Epidermal melanocyte (primary cell): ENCODE measurements at regions not wholly inside any gene's neighbourhood (a gene's known extent, or its start where the extent isn't known, plus 50 kb on each side); places are given as distances from the start of the nearest gene placed in this dataset.

ENCODE experiments used
- DNase-seq: peaks from one replicate; pipeline ENCODE4 v3.0.0; 2011; ENCODE audit warnings: low spot score; ENCODE audit not compliant: insufficient read length

- DNase-seq: no peak
These were observed 619.8 kb upstream of the KCNMB2 start for GRCh38 chr3:177916461-177916860.

DNA sequence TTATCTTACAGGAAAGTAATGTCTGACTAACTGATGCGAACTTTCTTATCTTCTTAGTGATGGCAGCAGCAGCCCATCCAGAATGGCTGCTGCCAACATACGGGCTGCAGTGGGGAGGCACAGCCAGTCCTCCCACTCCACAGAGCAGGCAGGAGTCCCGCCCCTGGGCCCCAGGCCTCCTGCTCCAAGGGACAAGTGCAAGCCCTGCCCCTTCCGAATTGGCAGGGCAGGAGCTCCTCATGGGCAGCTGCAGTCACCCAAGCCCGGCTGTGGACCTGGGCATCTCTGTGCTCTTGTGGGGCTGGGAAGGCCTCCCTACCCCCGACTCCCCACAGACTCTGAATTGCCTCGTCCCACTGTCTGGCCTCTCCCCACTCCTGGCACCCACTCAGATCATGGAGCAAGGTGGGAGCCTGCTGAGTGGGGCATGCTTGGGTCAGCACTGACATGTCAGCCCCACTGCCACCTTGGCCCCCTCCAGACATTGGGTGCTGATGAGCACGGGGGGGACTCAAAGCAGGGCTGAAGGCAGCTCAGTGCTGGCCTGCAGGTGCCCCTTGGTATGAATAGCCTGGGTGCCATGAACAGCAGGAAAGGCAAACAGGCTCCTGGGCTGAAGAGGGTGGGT lies 618.9 kb upstream of the KCNMB2 start:
- DNase-seq: no peak

DNA sequence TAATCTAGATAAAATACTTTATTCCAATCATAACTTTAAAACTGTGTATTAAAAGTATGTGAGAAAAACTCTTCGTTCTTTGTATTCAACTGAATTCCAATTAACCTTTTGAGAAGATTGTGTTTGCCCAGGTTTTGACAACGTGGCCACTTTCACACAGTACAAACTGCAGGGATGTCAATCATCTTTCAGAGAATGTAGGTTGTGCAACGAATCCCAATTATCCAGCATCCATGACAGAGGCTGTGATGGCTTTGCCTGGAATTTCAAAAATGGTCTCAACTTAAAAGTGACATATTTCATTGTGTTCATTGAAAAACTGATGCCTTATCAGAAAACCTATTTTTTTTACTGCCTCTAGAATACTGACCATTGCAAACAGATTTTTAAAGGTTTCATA lies 615.1 kb upstream of the KCNMB2 start:
- no peak for DNase-seq

- no peak for DNase-seq
These were observed 612.0 kb upstream of the KCNMB2 start for GRCh38 chr3:177924261-177924660.

DNA sequence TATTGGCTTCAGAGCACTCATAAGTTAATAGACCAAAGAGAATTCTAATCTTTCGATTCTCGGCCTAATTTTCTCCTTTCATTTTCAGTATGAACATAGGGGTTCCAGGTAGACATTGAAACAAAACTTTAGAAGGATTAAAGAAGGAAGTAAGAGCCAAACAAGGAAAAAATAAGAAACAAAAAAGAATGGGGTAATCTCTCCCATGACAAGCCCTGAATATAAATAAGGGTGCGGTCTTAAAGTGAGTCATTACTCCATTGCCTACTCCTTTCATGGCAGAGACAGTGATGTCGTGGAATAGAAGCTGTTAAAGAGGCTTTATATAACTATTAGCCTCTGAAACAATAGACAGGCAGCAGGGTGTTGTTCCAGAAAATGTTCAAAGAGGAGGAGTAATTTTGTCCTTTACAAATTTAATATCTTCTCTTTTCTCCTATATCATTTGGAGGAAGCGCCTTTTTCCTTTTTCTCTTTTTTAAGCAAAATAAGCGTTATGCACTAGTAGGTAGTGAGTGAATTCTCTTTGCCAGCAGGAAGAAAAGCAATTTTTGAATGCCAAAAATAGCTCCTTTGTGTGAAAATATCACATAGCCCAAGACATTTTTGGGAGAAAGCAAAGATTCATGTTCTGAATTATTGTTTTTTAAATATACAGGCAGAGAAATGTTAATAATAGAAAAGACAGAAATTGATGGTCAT lies 607.9 kb upstream of the KCNMB2 start:
- DNase-seq: no peak

- DNase-seq: no peak
These were observed 606.9 kb upstream of the KCNMB2 start for GRCh38 chr3:177929310-177929709.

DNA sequence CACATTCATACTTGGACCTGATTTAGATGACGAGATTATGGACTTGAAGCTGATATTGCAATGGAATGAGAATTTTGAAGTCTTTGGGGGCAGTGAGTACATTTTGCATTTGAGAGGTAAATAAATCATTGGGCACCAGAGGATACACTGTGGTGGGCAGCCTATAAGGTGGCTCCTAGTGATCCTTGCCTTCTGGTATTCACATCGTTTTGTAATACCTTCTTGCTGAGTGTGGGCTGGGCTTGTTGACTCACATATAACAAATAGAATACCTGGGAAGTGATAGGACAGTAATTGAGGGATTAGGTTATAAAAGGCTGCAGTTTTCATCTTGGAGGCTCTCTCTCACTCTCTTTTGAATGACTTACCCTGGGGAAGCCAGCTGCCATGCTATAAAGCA lies 605.5 kb upstream of the KCNMB2 start:
- no peak for DNase-seq

- DNase-seq: no peak
These were observed 604.9 kb upstream of the KCNMB2 start for GRCh38 chr3:177931346-177931745.

- DNase-seq: no peak
These were observed 603.9 kb upstream of the KCNMB2 start for GRCh38 chr3:177932346-177932745.

DNA sequence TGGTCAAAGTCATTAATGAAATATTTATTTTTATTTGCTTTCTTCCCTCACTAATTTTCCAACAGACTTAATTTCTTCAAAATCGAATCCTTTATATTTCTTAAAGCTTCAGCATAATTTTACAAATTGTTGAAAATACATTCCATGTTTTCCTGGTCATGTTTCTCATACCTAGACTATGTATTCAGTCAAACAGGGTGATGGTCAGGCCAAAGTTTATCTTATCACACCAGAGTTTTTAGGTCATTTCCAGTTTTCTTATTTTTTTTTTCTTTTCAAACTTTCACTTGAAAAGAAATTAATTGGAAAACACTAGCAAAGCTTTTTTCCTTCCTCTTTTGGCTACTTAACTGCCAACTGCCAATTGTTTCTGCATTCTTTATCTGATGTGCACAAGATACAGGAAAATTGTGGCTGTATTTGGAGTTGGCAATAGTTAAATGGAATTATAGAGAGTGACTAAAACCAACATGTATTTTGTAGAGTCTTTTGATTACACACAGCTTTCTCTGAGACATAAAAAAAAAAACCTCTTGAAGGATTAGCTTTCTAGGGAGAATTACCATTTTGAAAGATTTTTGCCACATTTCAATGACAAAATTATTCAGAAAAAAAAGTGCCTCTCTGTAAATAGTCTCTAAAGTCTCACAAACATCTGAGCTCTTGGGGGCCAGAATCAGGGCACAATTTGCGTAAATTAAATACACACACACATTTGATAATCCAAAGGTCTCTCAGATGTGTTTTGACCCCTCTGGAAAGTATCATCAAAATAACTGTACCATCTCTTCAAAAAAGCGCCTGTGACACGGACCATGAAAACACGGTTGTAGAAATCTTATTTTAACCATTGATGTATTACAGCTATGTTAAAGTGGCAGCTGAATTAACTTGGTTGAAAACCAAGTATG lies 603.2 kb upstream of the KCNMB2 start:
- DNase-seq: no peak

DNA sequence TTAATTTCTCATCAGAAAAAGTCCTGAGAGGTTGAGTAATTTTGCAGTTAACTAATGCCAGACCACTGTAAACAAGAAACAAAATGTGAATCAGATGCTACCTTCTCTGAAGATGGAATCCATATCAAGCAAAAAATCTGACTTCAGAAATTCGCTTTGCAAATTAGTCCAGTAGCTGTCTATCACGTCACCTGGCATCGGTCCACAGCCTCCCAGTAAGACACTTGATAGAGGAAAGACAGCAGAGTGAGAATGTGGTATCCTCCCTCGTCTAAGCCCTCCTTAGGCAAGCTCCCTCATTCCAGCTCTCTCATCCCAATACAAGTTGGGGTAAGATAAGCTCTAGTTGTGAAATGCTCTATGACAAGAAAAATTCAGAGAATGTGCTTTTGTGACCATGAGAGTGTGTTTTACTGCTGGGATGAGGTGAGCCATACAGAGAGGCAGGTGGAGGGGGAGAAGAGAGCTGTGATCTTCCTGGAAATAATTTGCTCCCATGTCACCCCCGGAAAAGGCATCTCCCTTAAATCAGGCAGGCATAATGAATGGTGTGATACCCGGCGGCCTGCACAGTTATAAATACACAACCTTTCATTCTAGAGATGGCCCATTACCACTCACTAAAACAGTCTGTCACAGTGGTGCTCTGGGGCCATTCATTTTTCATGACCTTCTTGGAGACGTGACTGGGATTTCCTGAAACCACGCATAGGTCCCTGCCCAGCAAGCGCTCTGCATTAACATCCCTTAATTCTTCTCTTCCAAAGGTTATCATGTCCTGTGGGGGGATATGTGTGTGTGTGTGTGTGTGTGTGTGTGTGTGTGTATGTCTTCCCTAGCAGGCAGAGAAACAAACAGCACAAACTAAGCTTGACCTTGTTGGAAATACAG lies 602.0 kb upstream of the KCNMB2 start:
- no peak for DNase-seq

GRCh38 chr3:177935047-177935446 lies 601.2 kb upstream of the KCNMB2 start:
- DNase-seq: no peak

GRCh38 chr3:177936721-177937120 lies 599.5 kb upstream of the KCNMB2 start:
- DNase-seq: no peak

DNA sequence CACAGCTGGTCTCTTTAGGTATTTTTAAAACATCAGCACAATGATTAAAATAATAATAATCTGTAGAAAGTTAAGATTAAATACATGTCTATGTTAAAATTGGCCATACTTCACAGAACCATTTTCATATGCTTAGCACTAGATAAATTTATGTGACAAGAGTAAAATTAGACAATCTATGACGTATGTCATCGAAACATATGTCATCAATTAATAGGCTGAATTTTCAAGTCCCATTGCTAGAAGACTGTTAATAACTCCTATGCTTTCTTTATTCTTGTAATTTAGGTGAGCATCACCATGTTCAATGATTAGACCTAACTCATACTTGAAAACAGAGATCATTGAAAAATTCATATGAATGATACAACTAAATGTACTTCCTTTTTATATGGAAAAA lies 593.3 kb upstream of the KCNMB2 start:
- DNase-seq: no peak

GRCh38 chr3:177944228-177944661 lies 592.0 kb upstream of the KCNMB2 start:
- DNase-seq: no peak

DNA sequence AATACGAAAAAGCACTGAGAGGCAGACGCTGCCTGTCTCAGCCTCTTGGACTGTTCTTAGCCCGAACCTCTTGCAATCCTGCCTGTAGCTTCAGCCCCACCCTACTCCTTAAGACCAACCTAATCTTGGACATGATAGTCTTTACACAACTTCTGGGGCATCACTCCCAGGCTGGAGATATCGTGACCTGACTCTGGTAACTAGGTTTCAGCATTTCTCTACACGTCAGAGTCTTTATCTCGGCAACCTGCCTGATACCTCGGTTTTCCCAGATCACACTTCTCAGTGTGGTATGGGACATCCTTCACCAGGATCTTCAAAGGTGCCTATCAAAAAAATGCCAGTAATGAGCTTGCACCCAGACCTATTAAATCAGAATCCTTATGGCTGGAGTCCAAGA lies 590.2 kb upstream of the KCNMB2 start:
- DNase-seq: no peak

DNA sequence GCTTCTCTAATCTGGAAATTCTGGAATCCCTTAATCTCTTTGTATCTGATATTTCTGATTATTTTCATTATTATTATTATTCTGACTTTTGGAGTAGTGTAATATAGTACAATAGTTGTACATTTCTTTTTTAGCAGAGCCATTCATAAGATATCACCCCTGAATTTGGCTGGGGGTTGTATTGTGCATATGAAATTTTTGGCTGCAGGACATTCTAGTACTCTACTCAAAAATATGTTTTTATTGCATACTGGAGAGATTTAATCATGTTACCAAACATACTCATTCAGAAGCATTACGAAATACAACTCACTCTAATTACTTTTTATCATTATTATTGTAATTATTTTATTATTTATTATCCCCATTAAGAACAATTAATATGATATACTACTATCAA lies 589.7 kb upstream of the KCNMB2 start:
- DNase-seq: no peak

DNA sequence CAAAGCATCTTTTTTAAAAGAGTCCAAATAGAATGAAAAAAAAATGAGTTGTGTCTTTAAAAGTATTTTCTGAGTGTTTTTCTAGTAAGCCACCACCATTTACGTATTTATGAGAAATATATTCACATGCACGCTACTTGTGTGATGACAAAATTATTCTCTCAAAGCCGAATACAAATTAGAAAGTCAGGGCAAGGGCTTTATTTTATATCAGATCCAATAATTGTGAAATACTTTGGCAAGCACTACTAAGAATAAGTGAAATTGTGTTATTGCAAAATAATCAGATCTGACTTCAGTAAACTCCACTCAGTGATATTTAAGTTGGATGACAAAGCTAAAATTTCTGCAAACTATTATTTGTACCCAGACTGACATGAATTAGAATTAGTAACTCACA lies 589.3 kb upstream of the KCNMB2 start:
- DNase-seq: no peak

DNA sequence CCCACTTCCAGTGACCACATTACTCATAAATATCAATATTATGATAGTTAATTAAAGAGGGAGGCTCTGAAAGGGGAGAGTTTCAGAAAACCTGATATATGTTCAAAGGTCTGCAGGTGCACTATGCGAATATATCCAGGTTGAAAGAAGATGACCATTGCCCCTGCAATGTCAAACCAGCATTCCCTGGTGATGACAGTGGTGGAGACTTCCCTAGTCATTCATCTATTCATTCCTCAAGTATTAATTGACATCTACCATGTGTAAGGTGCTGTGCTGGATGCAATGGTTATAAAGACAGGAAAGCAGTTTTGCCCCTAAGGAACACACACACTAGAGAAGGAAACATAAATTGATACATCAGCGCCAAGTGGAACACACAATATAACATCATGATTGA lies 588.3 kb upstream of the KCNMB2 start:
- DNase-seq: no peak

DNA sequence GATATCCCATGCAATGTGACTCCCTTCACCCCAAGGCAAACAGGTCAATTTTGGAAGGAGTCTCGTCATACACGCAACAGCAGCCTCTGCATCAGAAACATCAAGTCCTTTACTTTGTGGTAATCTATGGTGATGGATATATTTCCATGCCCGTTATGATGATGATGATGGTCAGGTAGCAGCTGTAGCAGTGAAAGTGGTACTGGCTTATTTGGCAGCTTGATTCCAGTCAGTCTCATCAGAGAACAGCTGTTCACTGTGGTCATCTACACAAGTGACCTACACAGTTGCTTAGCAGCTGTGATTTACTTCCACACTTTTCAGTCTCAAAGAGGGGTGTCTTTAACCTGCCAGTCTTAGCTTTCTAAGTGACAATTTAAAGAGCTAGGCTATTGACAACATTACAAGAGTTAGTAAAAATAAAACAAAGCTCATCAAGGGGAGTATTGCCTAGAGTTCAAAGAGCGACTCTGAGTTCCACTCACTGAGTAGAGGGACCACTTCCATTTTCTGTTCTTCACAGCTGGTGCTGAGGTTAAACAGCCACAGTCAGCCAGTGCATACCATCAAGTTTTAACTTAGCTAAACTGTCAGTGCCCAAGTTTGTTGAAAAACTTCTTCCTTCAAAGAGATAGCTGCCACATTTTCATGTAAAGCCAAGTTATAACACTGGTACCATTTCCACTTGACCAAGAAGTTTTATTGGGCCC lies 587.4 kb upstream of the KCNMB2 start:
- DNase-seq: no peak

- no peak for DNase-seq
These were observed 577.0 kb upstream of the KCNMB2 start for GRCh38 chr3:177959188-177959587.
